ENCODE measurements at regions not wholly inside any gene's neighbourhood (a gene's known extent, or its start where the extent isn't known, plus 50 kb on each side); places are given as distances from the start of the nearest gene placed in this dataset.

- intact Hi-C loops (cut with micrococcal nuclease), result loop anchor here (5.0 to 10.0 kb wide), 4 partner anchors 84 to 507 kb away; no protein-coding TSS in a partner anchor
- Mint-ChIP-seq H3K4me3 (no peak overlapping the region), H3K27ac (peak overlapping the region; percentile 71), H3K27me3 (ENCODE audit: low read depth) (no peaks in the 10 kb centered on the region), H3K4me1 (ENCODE audit: low read depth) (peaks cover 36% of the 10 kb centered on the region), H3K9me3 (peaks cover 15% of the 10 kb centered on the region), H3K36me3 (ENCODE audit: low read depth) (peaks cover 5% of the 10 kb centered on the region)
- CTCF ChIA-PET, result interaction anchor here (1.5 kb wide), 1 partner anchor 8 kb away, joined by 3 read pairs; no protein-coding TSS in a partner anchor
- no peak for DNase-seq
Measured at GRCh38 chr21:35428001-35428320, 378.9 kb upstream of the RUNX1 start.

- intact Hi-C loops (cut with micrococcal nuclease), result loop anchor here (5.0 to 10.0 kb wide), 4 partner anchors 85 to 507 kb away; no protein-coding TSS in a partner anchor
- Mint-ChIP-seq H3K4me3 (no peak overlapping the region), H3K36me3 (ENCODE audit: low read depth) (peaks cover 4% of the 10 kb centered on the region), H3K27ac (peak overlapping the region; percentile 71), H3K4me1 (ENCODE audit: low read depth) (peaks cover 36% of the 10 kb centered on the region), H3K27me3 (ENCODE audit: low read depth) (no peaks in the 10 kb centered on the region), H3K9me3 (peaks cover 14% of the 10 kb centered on the region)
- CTCF ChIA-PET, result interaction anchor here (0.6 to 1.5 kb wide), 4 partner anchors 8 to 188 kb away, joined by 3 read pairs; no protein-coding TSS in a partner anchor
- DNase-seq, result no peak
Measured at GRCh38 chr21:35427320-35428000, 378.4 kb upstream of the RUNX1 start.

- H3K9me3 Mint-ChIP-seq, result peaks cover 17% of the 10 kb centered on the region
- CTCF ChIA-PET, result interaction anchor here (0.8 to 1.5 kb wide), 5 partner anchors 9 to 559 kb away, joined by 3 read pairs; no protein-coding TSS in a partner anchor
- no peaks in the 10 kb centered on the region for H3K27me3 Mint-ChIP-seq (ENCODE audit: low read depth)
- no peak overlapping the region for H3K4me3 Mint-ChIP-seq
- intact Hi-C loops (cut with micrococcal nuclease), result loop anchor here (5.0 to 10.0 kb wide), 4 partner anchors 85 to 508 kb away; no protein-coding TSS in a partner anchor
- H3K4me1 Mint-ChIP-seq (ENCODE audit: low read depth), result peaks cover 36% of the 10 kb centered on the region
- peak overlapping the region; percentile 2 for H3K27ac Mint-ChIP-seq
- H3K36me3 Mint-ChIP-seq (ENCODE audit: low read depth), result peaks cover 5% of the 10 kb centered on the region
- no peak for DNase-seq
Measured at GRCh38 chr21:35426897-35427296, 377.8 kb upstream of the RUNX1 start.

DNA sequence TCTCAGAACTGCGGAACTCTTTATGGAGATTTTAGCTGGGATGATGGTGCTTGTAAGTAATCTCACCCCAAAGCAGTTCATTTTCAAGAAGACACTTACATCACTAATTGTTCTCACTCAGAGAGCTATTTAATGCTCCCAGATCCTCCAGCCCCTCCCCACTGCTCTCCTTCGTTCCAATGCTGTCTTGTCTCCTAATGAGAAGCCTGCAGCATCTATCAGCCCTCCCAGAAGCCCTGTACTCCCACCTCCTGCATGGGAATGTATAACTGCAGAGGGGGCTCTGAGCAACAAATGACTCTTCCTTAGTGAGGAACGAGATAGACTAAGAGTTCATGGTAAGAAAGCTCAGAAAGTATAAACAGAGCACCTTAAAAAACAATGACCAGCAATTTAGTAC lies 377.4 kb upstream of the RUNX1 start:
- intact Hi-C loops (cut with micrococcal nuclease), result loop anchor here (5.0 to 10.0 kb wide), 4 partner anchors 86 to 508 kb away; no protein-coding TSS in a partner anchor

GRCh38 chr21:35424122-35424521 lies 375.0 kb upstream of the RUNX1 start:
- H3K9me3 Mint-ChIP-seq, result peaks cover 16% of the 10 kb centered on the region
- CTCF ChIA-PET, result interaction anchor here (0.7 to 1.4 kb wide), 4 partner anchors 7 to 240 kb away, joined by 3 read pairs; no protein-coding TSS in a partner anchor
- no peak overlapping the region for H3K27ac Mint-ChIP-seq
- intact Hi-C loops (cut with micrococcal nuclease), result loop anchor here (10.0 kb wide), 1 partner anchor 511 kb away; no protein-coding TSS in a partner anchor
- peaks cover 5% of the 10 kb centered on the region for H3K36me3 Mint-ChIP-seq (ENCODE audit: low read depth)
- H3K4me3 Mint-ChIP-seq, result no peak overlapping the region
- no peaks in the 10 kb centered on the region for H3K27me3 Mint-ChIP-seq (ENCODE audit: low read depth)
- DNase-seq, result no peak
- peaks cover 36% of the 10 kb centered on the region for H3K4me1 Mint-ChIP-seq (ENCODE audit: low read depth)

More for the DNA sequence above, 377.4 kb upstream of the RUNX1 start:
- Mint-ChIP-seq H3K27ac (peak overlapping the region; percentile 2), H3K4me3 (no peak overlapping the region), H3K27me3 (ENCODE audit: low read depth) (no peaks in the 10 kb centered on the region), H3K4me1 (ENCODE audit: low read depth) (peaks cover 36% of the 10 kb centered on the region), H3K36me3 (ENCODE audit: low read depth) (peaks cover 5% of the 10 kb centered on the region), H3K9me3 (peaks cover 14% of the 10 kb centered on the region)
- CTCF ChIA-PET, result interaction anchor here (0.5 to 1.4 kb wide), 6 partner anchors 9 to 661 kb away, joined by 3 to 6 read pairs (median 3); no protein-coding TSS in a partner anchor
- no peak for DNase-seq

- intact Hi-C loops (cut with micrococcal nuclease), result loop anchor here (10.0 kb wide), 1 partner anchor 511 kb away; no protein-coding TSS in a partner anchor
- H3K9me3 Mint-ChIP-seq, result peaks cover 16% of the 10 kb centered on the region
- H3K36me3 Mint-ChIP-seq (ENCODE audit: low read depth), result peaks cover 5% of the 10 kb centered on the region
- H3K4me1 Mint-ChIP-seq (ENCODE audit: low read depth), result peaks cover 31% of the 10 kb centered on the region
- H3K4me3 Mint-ChIP-seq, result no peak overlapping the region
- DNase-seq, result no peak
- no peaks in the 10 kb centered on the region for H3K27me3 Mint-ChIP-seq (ENCODE audit: low read depth)
- no peak overlapping the region for H3K27ac Mint-ChIP-seq
- CTCF ChIA-PET, result interaction anchor here (0.7 to 1.4 kb wide), 4 partner anchors 8 to 240 kb away, joined by 3 read pairs; no protein-coding TSS in a partner anchor
Measured at GRCh38 chr21:35423709-35424108, 374.6 kb upstream of the RUNX1 start.

DNA sequence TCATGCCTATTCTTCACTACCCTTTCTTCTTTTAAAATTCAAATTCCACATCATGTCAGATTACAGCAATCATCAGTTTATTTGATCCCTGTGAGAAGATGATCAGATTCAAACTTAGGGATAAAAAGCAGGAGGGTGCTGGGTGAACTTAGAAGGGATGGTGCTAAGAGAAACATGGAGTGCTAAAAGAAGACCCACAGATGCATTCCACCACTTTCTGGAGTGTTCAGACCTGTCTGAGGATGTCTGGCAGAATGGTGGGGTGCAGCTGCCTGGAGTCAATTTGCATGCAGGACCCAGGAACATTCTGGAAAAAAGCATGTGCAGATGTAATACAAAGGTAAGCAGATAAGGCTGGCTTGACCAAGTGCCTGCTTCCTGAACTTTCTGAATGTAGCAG lies 372.9 kb upstream of the RUNX1 start:
- intact Hi-C loops (cut with micrococcal nuclease), result loop anchor here (10.0 kb wide), 1 partner anchor 513 kb away; no protein-coding TSS in a partner anchor
- H3K4me1 Mint-ChIP-seq (ENCODE audit: low read depth), result peaks cover 15% of the 10 kb centered on the region
- no peaks in the 10 kb centered on the region for H3K27me3 Mint-ChIP-seq (ENCODE audit: low read depth)
- DNase-seq, result no peak
- no peak overlapping the region for H3K27ac Mint-ChIP-seq
- CTCF ChIA-PET, result no interaction called here
- peaks cover 16% of the 10 kb centered on the region for H3K9me3 Mint-ChIP-seq
- peaks cover 5% of the 10 kb centered on the region for H3K36me3 Mint-ChIP-seq (ENCODE audit: low read depth)
- no peak overlapping the region for H3K4me3 Mint-ChIP-seq

- H3K36me3 Mint-ChIP-seq (ENCODE audit: low read depth), result peaks cover 5% of the 10 kb centered on the region
- H3K9me3 Mint-ChIP-seq, result peaks cover 16% of the 10 kb centered on the region
- no peaks in the 10 kb centered on the region for H3K27me3 Mint-ChIP-seq (ENCODE audit: low read depth)
- no peak overlapping the region for H3K27ac Mint-ChIP-seq
- peaks cover 8% of the 10 kb centered on the region for H3K4me1 Mint-ChIP-seq (ENCODE audit: low read depth)
- no peak overlapping the region for H3K4me3 Mint-ChIP-seq
- intact Hi-C loops (cut with micrococcal nuclease), result loop anchor here (10.0 kb wide), 1 partner anchor 514 kb away; no protein-coding TSS in a partner anchor
- DNase-seq, result no peak
- CTCF ChIA-PET, result interaction anchor here (0.8 kb wide), 1 partner anchor 675 kb away, joined by 3 read pairs; no protein-coding TSS in a partner anchor
Measured at GRCh38 chr21:35421221-35421620, 372.1 kb upstream of the RUNX1 start.

DNA sequence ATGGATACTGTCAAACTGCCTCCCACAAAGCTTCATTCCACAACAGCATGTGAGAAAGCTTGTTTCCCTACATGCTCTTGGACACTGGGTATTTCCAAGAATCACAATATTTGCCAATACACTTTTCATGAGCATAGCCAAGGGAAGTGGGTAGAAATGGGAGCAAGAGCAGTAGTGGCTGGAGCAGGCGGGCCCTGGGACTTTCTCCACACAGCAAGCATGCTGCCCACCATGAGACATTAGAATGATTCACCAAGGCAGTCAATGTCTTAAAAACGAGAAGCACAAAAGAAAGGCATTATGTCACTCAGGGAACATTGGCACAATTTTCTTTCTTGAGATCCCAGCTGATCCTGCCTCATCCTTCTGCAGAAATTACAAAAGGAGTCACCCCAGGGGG lies 371.6 kb upstream of the RUNX1 start:
- peaks cover 6% of the 10 kb centered on the region for H3K4me1 Mint-ChIP-seq (ENCODE audit: low read depth)
- peaks cover 16% of the 10 kb centered on the region for H3K9me3 Mint-ChIP-seq
- H3K4me3 Mint-ChIP-seq, result no peak overlapping the region
- DNase-seq, result no peak
- H3K36me3 Mint-ChIP-seq (ENCODE audit: low read depth), result peaks cover 5% of the 10 kb centered on the region
- intact Hi-C loops (cut with micrococcal nuclease), result loop anchor here (10.0 kb wide), 1 partner anchor 514 kb away; no protein-coding TSS in a partner anchor
- no peak overlapping the region for H3K27ac Mint-ChIP-seq
- no peaks in the 10 kb centered on the region for H3K27me3 Mint-ChIP-seq (ENCODE audit: low read depth)
- CTCF ChIA-PET, result interaction anchor here (0.8 kb wide), 1 partner anchor 675 kb away, joined by 3 read pairs; no protein-coding TSS in a partner anchor

- Mint-ChIP-seq H3K27ac (no peak overlapping the region), H3K36me3 (ENCODE audit: low read depth) (peaks cover 5% of the 10 kb centered on the region), H3K27me3 (ENCODE audit: low read depth) (no peaks in the 10 kb centered on the region), H3K4me1 (ENCODE audit: low read depth) (no peaks in the 10 kb centered on the region), H3K4me3 (no peak overlapping the region), H3K9me3 (peaks cover 15% of the 10 kb centered on the region)
- intact Hi-C loops (cut with micrococcal nuclease), result no loop called here
- CTCF ChIA-PET, result interaction anchor here (0.7 to 1.2 kb wide), 3 partner anchors 9 to 423 kb away, joined by 3 to 4 read pairs (median 3); no protein-coding TSS in a partner anchor
- no peak for DNase-seq
Measured at GRCh38 chr21:35417762-35418161, 368.7 kb upstream of the RUNX1 start.

GRCh38 chr21:35416866-35417489 lies 367.9 kb upstream of the RUNX1 start:
- H3K36me3 Mint-ChIP-seq (ENCODE audit: low read depth), result no peaks in the 10 kb centered on the region
- H3K4me1 Mint-ChIP-seq (ENCODE audit: low read depth), result no peaks in the 10 kb centered on the region
- H3K27ac Mint-ChIP-seq, result no peak overlapping the region
- no peak for DNase-seq
- H3K27me3 Mint-ChIP-seq (ENCODE audit: low read depth), result no peaks in the 10 kb centered on the region
- intact Hi-C loops (cut with micrococcal nuclease), result no loop called here
- CTCF ChIA-PET, result interaction anchor here (1.2 kb wide), 1 partner anchor 10 kb away, joined by 3 read pairs; no protein-coding TSS in a partner anchor
- peaks cover 8% of the 10 kb centered on the region for H3K9me3 Mint-ChIP-seq
- H3K4me3 Mint-ChIP-seq, result no peak overlapping the region

DNA sequence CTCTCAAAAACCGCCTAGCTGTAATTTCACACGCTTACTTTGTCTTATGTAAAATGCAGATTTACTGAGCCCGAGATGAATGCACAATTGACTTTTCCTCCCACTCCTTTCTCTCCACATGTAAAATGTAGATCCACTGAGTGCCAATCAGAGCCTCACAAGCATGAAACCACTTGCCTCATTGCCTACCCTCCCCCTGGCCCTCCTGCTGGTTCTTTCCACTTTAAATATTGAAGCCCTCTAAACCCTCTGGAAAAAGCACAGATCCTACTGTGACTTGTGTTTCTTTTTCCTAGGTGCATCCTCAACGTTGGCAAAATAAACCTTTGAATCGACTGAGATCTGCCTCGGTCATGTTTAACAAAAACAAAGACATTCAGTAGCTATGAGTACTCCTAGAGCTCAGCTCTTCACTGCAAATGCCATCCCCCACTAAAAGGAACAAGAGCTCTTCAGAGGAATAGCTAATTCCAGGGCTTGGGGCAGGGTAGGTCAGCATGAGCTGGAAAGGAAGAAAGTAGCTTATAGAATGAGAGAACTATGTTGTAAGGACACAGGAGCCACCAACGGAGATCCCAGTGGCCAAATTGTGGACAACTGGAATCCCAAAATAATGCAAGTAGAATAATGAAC lies 365.5 kb upstream of the RUNX1 start:
- DNase-seq, result no peak
- no peak overlapping the region for H3K27ac Mint-ChIP-seq
- H3K4me3 Mint-ChIP-seq, result no peak overlapping the region
- no peaks in the 10 kb centered on the region for H3K36me3 Mint-ChIP-seq (ENCODE audit: low read depth)
- no peaks in the 10 kb centered on the region for H3K9me3 Mint-ChIP-seq
- H3K4me1 Mint-ChIP-seq (ENCODE audit: low read depth), result no peaks in the 10 kb centered on the region
- intact Hi-C loops (cut with micrococcal nuclease), result no loop called here
- H3K27me3 Mint-ChIP-seq (ENCODE audit: low read depth), result no peaks in the 10 kb centered on the region
- CTCF ChIA-PET, result no interaction called here
